ENCODE measurements at regions not wholly inside any gene's neighbourhood (a gene's known extent, or its start where the extent isn't known, plus 50 kb on each side); places are given as distances from the start of the nearest gene placed in this dataset.

DNA sequence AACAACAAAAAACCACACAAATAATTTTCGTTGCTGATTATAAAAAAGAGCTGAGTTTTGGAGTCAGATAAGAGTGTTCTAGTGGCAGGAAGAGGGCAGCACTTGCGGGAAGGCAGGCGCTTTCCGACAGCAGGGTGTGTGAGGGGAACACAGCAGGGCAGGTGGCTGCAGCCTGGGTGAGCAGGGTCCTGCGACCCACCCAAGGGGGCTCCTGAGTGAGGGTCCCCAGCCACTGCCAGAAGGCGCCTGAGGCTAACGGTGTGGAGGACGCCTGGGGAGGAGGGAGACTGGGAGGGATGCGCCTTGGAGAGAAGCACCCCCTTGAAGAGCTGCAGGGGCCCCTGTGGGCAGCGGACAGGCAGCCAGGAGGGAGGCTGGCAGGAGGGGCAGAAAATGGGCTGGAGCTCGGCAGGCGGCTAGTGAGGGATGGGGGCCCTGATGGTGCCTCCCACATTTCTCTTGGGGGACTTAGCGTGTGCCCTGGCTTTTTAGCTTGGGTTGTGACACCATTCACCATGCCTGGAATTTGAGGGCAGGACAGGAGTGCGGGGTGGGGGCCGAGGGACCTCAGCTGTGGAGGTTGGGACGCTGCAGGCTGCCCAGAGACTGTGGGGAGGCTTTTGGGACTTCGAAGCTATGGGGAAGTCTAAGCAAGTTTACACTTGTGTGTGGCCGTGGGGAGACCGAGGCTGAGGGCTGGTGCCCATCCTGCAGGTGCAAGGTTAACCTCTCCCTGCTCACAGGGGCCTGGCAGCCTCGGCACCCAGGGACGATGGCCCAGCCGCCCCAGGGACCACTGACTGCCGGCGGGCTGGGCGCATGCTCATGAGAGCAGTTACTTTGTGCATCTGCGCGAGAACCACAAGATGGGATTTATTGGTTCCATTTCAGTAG lies 111.4 kb downstream of the SIK1 start:
- no peak for TF ChIP-seq CTCF (IDR thresholded peaks at IDR 0.05; ENCODE audit: low read depth, low read length)

GRCh38 chr21:43313939-43314405 lies 113.0 kb downstream of the SIK1 start:
- H3K4me3 ChIP-seq (ENCODE audit: low read depth, low read length): no peak overlapping the region
- TF ChIP-seq CTCF (IDR thresholded peaks at IDR 0.05; ENCODE audit: low read depth, low read length): no peak

More for the DNA sequence above, 111.4 kb downstream of the SIK1 start:
- no peak overlapping the region for H3K4me3 ChIP-seq (ENCODE audit: low read depth, low read length)

DNA sequence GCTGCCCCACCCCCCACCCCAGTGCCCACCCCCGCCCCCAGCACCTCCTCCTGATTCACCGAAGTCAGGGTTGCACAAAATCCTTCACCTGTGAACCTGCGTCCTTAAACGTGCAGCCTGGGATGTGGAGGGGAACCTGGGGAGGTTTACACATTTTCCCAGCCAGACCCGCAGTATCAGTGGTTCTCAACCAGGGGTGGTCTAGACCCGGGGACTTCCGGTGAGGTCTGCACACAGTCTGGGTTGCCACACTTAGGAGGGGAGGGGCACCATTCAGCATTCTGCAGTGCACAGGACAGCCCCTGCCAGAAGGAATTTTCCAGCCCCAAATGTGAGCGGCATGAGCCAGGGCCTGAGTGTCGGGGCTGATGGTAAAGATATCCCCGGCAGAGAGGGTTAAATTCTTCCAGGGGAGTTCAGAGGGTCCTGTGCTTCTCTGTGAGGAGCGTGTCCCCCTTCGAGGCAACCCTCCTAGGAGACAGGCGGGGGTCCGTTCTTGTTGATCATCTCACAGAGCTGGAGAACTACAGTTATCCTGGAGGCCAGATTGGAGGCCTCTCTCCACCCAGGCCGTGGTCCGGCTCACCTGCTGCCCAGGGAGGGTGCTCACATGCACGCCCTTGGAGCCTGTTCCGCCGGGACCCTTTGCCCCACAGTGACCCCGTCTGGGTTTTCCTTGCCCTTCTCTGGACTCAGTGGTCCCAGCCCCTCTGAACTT lies 113.6 kb downstream of the SIK1 start:
- no peak overlapping the region for H3K4me3 ChIP-seq (ENCODE audit: low read depth, low read length)
- no peak for TF ChIP-seq CTCF (IDR thresholded peaks at IDR 0.05; ENCODE audit: low read depth, low read length)

DNA sequence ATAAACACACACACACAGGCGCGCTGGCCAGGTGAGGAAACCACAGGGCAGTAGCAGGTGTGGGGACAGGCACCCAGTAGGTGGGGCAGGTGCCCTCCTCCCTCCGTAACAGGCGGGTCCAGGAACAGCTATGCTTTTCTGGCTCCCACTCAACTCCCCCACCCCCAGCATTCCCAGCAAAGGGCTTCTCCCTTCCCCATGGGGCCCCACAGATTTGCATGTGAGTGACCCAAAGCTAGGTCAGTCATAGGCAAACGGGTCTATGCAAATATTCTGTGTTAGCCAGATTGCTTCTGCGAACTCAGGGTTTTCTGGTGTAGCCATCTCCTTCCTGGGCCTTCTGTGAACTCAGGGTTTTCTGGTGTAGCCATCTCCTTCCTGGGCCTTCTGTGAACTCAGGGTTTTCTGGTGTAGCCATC lies 114.2 kb downstream of the SIK1 start:
- H3K4me3 ChIP-seq (ENCODE audit: low read depth, low read length): no peak overlapping the region
- no peak for TF ChIP-seq CTCF (IDR thresholded peaks at IDR 0.05; ENCODE audit: low read depth, low read length)

DNA sequence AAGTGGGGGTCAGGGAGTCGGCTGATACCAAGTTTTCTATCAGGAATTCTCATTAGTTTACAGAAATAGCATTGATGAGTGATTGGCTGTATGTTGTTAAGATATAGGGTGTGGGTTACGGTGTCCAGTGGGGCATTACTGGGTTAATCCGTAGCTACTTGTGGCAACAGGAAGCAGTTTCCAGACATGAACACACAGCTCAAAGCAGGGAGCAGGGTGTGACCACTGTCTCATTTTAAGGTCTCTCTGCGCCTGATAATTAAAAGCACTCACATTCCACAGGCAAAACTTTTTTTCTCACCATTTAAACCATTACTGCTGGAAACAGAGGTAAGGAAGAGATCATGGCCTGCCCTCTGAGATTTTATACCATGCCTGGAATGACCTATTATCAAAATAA lies 114.9 kb downstream of the SIK1 start:
- H3K4me3 ChIP-seq (ENCODE audit: low read depth, low read length): no peak overlapping the region
- TF ChIP-seq CTCF (IDR thresholded peaks at IDR 0.05; ENCODE audit: low read depth, low read length): no peak

DNA sequence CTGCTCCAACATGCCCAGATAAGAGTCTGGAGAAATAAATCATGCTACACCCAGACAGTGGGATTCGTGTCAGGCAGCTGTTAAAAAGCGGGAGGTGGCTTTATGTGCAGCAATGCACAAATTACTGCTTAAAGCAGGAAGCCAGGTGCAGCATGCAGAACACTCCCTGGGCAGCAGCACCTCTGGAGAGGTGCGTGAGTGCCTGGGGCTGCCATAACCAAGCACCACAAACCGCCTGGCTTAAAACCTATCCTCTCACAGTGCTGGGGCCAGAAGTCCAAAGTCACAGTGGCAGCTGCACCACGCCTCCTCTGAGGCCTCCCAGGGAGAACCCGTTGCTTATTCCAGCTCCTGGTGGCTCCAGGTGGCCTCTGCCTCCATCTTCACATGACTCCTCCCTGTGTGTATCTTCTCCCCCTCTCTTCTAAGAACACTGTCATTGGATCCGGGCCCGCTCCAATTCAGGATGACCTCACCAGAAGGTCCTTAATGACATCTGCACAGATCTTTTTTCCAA lies 115.6 kb downstream of the SIK1 start:
- no peak for TF ChIP-seq CTCF (IDR thresholded peaks at IDR 0.05; ENCODE audit: low read depth, low read length)
- no peak overlapping the region for H3K4me3 ChIP-seq (ENCODE audit: low read depth, low read length)

Measured in WI38 (cell line).